Superior temporal gyrus (tissue), 1 donor: ENCODE measurements at regions not wholly inside any gene's neighbourhood (a gene's known extent, or its start where the extent isn't known, plus 50 kb on each side); places are given as distances from the start of the nearest gene placed in this dataset.
A peak's percentile ranks its signal among the peaks of the same experiment; 100 is the strongest.

Experiments used
- DNase-seq: peaks from one replicate; pipeline ENCODE4 v3.0.0-alpha.2; 2016; ENCODE audit errors: extremely low spot score

- peak; percentile 52 for DNase-seq
These were observed 55.7 kb downstream of the IRF2BP2 start for GRCh38 chr1:234554218-234554697.

GRCh38 chr1:234553240-234554188 lies 56.5 kb downstream of the IRF2BP2 start:
- DNase-seq = peak; percentile 49

DNA sequence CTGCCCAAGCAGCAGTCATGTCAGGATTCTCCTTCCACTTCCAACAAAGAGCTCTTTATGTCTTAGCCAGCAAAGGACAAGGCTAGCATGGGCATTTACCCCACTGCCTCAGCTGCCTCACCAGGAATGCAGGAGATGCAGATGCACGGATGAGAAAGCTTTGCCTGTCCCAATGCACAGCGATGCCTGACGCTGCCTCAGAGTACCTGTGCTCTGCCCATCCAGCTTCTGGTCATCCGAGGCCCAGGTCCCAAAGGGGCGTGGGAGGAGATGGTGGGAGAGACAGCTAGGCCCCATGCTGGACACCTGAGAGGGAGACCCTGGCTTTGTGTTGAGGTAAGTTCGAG lies 59.0 kb downstream of the IRF2BP2 start:
- DNase-seq = peak; percentile 63

DNA sequence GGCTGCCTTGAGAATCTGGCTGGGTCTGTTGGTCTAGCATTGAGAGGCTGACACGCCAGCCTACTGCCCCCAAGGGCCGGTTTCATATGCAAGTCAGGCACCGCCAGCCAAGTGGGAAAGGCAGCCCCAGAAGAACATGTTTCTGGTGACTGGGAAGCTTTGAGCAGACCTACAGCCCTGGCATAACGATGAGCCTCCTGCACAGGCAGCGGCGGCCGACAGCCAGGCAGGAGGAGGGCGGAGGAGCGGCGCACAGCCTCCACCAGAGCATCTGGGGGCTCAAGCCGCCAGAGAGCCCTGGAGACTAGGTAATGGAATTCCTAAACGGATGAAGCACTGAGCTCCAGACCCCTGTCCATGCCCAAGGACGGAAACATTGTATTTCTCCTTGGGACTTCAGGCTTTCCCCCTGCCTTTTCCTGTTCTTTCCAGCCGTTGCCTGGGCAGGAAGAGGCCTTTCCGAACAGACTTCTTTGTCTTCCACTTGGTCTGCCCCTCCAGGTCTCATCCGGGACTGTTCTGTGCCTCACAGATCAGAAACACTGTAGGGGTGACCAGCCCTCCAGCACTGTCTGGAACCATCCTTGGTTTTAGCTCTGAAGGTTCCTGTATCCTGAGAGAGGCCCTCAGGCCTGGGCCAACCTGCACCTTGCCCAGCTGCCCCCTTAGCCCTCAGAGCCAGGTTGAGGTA lies 59.5 kb downstream of the IRF2BP2 start:
- DNase-seq = peak; percentile 78

- DNase-seq = no peak
These were observed 60.4 kb downstream of the IRF2BP2 start for GRCh38 chr1:234549447-234550021.

- DNase-seq = peak; percentile 25
These were observed 62.8 kb downstream of the IRF2BP2 start for GRCh38 chr1:234546890-234547788.

GRCh38 chr1:234546387-234546704 lies 63.6 kb downstream of the IRF2BP2 start:
- DNase-seq = no peak

- DNase-seq = peak; percentile 73
These were observed 64.2 kb downstream of the IRF2BP2 start for GRCh38 chr1:234545517-234546386.

DNA sequence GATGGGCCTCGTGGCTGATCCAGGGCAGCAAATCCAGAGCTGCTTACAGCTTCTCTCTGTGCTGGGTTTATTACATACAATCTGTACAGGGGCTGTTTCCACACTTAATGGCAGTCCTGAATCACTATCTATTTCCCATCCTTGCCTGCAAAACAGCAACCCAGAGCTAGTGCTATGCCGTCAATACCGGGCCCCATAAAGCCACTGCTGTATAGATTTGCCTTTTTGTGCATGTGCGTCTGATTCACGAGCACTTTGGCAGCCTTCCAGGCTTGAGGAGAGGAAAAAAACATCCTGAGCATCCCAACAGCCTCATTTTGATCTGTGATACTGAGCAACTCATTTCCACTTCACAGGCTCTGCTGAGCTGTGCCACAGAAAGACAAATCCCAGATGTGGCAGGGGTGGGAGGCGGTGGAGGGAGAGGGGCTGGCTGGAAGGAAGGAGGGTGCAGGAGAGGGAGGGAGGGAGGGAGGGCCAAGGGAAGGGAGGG lies 65.2 kb upstream of the TARBP1 start:
- peak; percentile 92 for DNase-seq

DNA sequence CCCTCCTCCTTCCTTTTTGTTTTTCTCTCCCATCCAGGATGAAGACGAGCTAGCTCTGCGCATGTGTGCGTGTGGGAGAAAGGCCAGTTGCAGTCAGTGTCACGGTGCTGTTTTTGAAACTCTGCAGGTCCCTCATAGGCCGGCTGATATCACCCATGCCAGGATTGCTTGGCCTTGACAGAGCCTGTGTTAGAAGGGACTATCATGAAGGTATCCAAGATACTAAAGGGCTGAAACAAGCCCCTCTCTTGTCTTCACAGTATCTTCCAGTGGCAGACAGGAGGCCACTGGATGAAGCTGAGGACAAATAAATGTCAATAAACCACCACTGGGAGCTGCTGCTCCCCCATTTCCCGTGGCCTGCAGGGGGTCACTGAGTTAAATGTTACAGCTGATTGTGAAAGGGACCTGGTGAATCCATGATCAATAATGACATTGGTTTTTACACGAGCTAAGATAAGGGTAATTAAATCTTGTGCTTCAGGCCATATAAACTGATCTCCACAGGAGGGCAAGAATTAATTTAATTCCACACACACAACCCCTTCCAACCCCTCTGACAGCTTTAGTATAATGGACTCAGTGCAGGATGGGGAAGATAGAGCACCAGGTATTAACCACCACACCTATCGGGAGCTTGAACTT lies 64.6 kb upstream of the TARBP1 start:
- peak; percentile 70 for DNase-seq

- peak; percentile 83 for DNase-seq
These were observed 63.4 kb upstream of the TARBP1 start for GRCh38 chr1:234542211-234542850.

DNA sequence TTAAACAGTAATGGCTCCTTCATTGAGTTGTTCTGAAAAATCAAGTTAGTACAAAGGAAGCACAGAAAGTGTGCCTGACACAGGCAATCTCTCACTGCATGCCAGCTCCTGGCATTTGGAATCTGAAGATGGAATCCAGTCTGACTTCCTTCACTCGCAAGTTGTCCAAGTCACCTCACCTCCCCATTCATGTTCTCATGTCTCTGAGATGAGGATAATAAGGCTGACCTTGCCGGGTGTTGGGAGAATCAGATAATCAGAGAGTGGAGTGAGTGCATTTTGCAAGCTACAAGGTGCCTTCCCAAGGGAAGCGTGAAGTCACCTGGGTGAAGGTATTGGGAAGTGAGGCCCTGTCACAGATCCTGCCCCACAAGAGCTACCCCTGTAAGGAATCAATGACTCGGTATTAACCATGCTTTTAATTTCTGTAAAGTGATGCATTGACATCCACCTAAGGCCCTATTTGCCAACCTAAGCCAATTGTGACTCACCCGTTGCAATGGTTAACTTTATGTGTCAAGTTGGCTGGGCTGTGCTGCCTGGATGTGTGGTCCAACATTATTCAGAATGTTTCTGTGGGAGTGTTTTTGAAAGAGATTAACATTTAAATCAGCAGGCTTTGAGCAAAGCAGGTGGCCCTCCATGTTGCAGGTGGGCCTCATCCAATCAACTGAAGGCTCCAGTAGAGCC lies 62.5 kb upstream of the TARBP1 start:
- DNase-seq = no peak

DNA sequence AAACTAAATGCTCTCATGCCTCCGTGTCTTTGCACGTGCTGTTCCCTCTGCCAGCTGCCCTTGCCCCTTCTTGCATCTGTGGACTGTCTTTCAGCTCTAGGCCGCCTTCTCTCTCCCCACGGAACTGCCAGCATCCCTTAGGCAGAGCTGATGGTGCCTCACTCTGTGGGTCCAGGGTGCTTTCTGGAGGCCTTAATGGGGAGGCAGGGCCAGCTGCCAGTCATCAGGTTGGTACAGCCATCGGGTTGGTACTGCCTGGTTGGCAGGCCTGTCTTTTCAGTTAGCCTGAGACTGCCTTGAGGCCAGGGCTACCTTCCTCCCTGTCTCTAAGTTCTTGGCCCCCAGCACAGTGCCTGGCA lies 61.4 kb upstream of the TARBP1 start:
- DNase-seq = no peak

- no peak for DNase-seq
These were observed 60.9 kb upstream of the TARBP1 start for GRCh38 chr1:234539666-234540403.

- DNase-seq = no peak
These were observed 60.1 kb upstream of the TARBP1 start for GRCh38 chr1:234538930-234539649.

- no peak for DNase-seq
These were observed 59.2 kb upstream of the TARBP1 start for GRCh38 chr1:234538062-234538731.

GRCh38 chr1:234537236-234537635 lies 58.3 kb upstream of the TARBP1 start:
- DNase-seq = no peak
